Chondrocyte (in vitro differentiated cells): ENCODE measurements at regions not wholly inside any gene's neighbourhood (a gene's known extent, or its start where the extent isn't known, plus 50 kb on each side); places are given as distances from the start of the nearest gene placed in this dataset.
"Not testable (repeated sequence)": the region's sequence is repeated elsewhere in the genome, so short reads cannot be mapped to it uniquely, and the experiment has no call there.

Experiments used
- DNase-seq: peaks from one replicate; pipeline ENCODE4 v3.0.0; 2021; ENCODE audit warnings: mixed read lengths, low spot score
- H3K27ac Mint-ChIP-seq: one replicate; pipeline ENCODE4 v1.8.0; 2021; ENCODE audit warnings: mild to moderate bottlenecking, moderate library complexity, mixed read lengths; ENCODE audit not compliant: unreplicated experiment
- H3K27me3 Mint-ChIP-seq: 2 replicates; pipeline ENCODE4 v1.8.0; 2021; ENCODE audit warnings: low read depth, mixed read lengths
- H3K36me3 Mint-ChIP-seq: 2 replicates; pipeline ENCODE4 v1.8.0; 2021; ENCODE audit warnings: low read depth, mixed read lengths
- H3K4me1 Mint-ChIP-seq: 2 replicates; pipeline ENCODE4 v1.8.0; 2021; ENCODE audit warnings: low read depth, mild to moderate bottlenecking, mixed read lengths
- H3K4me3 Mint-ChIP-seq: one replicate; pipeline ENCODE4 v1.8.0; 2021; ENCODE audit warnings: mild to moderate bottlenecking, moderate library complexity, mixed read lengths; ENCODE audit not compliant: unreplicated experiment
- H3K9me3 Mint-ChIP-seq: 2 replicates; pipeline ENCODE4 v1.8.0; 2021; ENCODE audit warnings: low read depth, mixed read lengths
- CTCF ChIP-seq: fragments of 200-600 bp; sonication (generic); IDR thresholded peaks from 2 replicates; pipeline ENCODE4 v1.5.0; 2021; ENCODE audit warnings: antibody characterized with exemption, mild to moderate bottlenecking, moderate library complexity

GRCh38 chr1:195849180-195849579 lies 759.1 kb downstream of the KCNT2 start:
- Mint-ChIP-seq H3K27ac (no peak overlapping the region), H3K36me3 (no peaks in the 10 kb centered on the region), H3K27me3 (no peaks in the 10 kb centered on the region), H3K9me3 (peaks cover 2% of the 10 kb centered on the region), H3K4me3 (no peak overlapping the region), H3K4me1 (peaks cover 14% of the 10 kb centered on the region)
- TF ChIP-seq CTCF, result no peak
- no peak for DNase-seq

- H3K27me3 Mint-ChIP-seq, H3K27ac Mint-ChIP-seq, H3K4me3 Mint-ChIP-seq, DNase-seq, H3K36me3 Mint-ChIP-seq: not testable (repeated sequence)
- H3K9me3 Mint-ChIP-seq, result peaks cover 11% of the 10 kb centered on the region
- H3K4me1 Mint-ChIP-seq, result peaks cover 14% of the 10 kb centered on the region
Observed at GRCh38 chr1:195847957-195848875, 760.0 kb downstream of the KCNT2 start.

GRCh38 chr1:195831789-195832188 lies 776.5 kb downstream of the KCNT2 start:
- no peak for DNase-seq
- H3K27ac Mint-ChIP-seq, result no peak overlapping the region
- no peaks in the 10 kb centered on the region for H3K9me3 Mint-ChIP-seq
- H3K4me3 Mint-ChIP-seq, result no peak overlapping the region
- H3K36me3 Mint-ChIP-seq, result no peaks in the 10 kb centered on the region
- no peaks in the 10 kb centered on the region for H3K4me1 Mint-ChIP-seq
- no peaks in the 10 kb centered on the region for H3K27me3 Mint-ChIP-seq
- no peak for TF ChIP-seq CTCF

- Mint-ChIP-seq H3K4me3 (no peak overlapping the region), H3K27me3 (no peaks in the 10 kb centered on the region), H3K36me3 (no peaks in the 10 kb centered on the region), H3K4me1 (no peaks in the 10 kb centered on the region), H3K9me3 (no peaks in the 10 kb centered on the region), H3K27ac (no peak overlapping the region)
- no peak for TF ChIP-seq CTCF
- no peak for DNase-seq
Observed at GRCh38 chr1:195828325-195828724, 779.9 kb downstream of the KCNT2 start.

- no peak for TF ChIP-seq CTCF
- H3K9me3 Mint-ChIP-seq, result peaks cover 19% of the 10 kb centered on the region
- H3K27ac Mint-ChIP-seq, result no peak overlapping the region
- DNase-seq, result no peak
- H3K4me3 Mint-ChIP-seq, result no peak overlapping the region
- no peaks in the 10 kb centered on the region for H3K27me3 Mint-ChIP-seq
- peaks cover 2% of the 10 kb centered on the region for H3K36me3 Mint-ChIP-seq
- peaks cover 10% of the 10 kb centered on the region for H3K4me1 Mint-ChIP-seq
Observed at GRCh38 chr1:195820925-195821324, 787.3 kb downstream of the KCNT2 start.

GRCh38 chr1:195806060-195806459 lies 802.2 kb downstream of the KCNT2 start:
- no peak for DNase-seq
- no peak for TF ChIP-seq CTCF
- Mint-ChIP-seq H3K4me1 (no peaks in the 10 kb centered on the region), H3K27me3 (no peaks in the 10 kb centered on the region), H3K36me3 (peaks cover 1% of the 10 kb centered on the region), H3K27ac (no peak overlapping the region), H3K4me3 (no peak overlapping the region), H3K9me3 (peaks cover 4% of the 10 kb centered on the region)
